HepG2 (cell line): ENCODE measurements at regions not wholly inside any gene's neighbourhood (a gene's known extent, or its start where the extent isn't known, plus 50 kb on each side); places are given as distances from the start of the nearest gene placed in this dataset.

Experiments
- ATF7-NPFF ChIP-seq: sonication (generic); formaldehyde crosslinking; IDR thresholded peaks from 2 replicates; pipeline ENCODE4 v1.8.1; 2023; ENCODE audit warnings: mild to moderate bottlenecking, low read depth, missing genetic modification reagents, moderate library complexity
- CTCF ChIP-seq: sonication (generic); formaldehyde crosslinking; IDR thresholded peaks from 2 replicates; pipeline ENCODE4 v1.5.0; 2020; ENCODE audit warnings: mild to moderate bottlenecking, missing genetic modification reagents, moderate library complexity
- HCFC1 ChIP-seq: fragments of 150-350 bp; IDR thresholded peaks from 2 replicates; pipeline ENCODE4 v1.6.1; 2014; ENCODE audit warnings: low read depth, low read length
- HNF4A ChIP-seq: sonication (generic); formaldehyde crosslinking; IDR thresholded peaks from 2 replicates; pipeline ENCODE4 v1.4.0; 2020; ENCODE audit warnings: missing genetic modification reagents
- JUND ChIP-seq: sonication (generic); formaldehyde crosslinking; IDR thresholded peaks from 2 replicates; pipeline ENCODE4 v1.8.0; 2022; ENCODE audit warnings: mild to moderate bottlenecking, missing genetic modification reagents
- MYNN ChIP-seq: sonication (generic); formaldehyde crosslinking; IDR thresholded peaks from 2 replicates; pipeline ENCODE4 v1.4.0; 2020; ENCODE audit warnings: mild to moderate bottlenecking, low read depth, missing genetic modification reagents
- NR2C2 ChIP-seq: sonication (generic); formaldehyde crosslinking; IDR thresholded peaks from 2 replicates; pipeline ENCODE4 v1.4.0; 2020; ENCODE audit warnings: missing genetic modification reagents, mild to moderate bottlenecking, moderate library complexity, borderline replicate concordance
- PAX8 ChIP-seq: sonication (generic); formaldehyde crosslinking; IDR thresholded peaks from 2 replicates; pipeline ENCODE4 v1.8.0; 2022; ENCODE audit warnings: mild to moderate bottlenecking, missing genetic modification reagents, borderline replicate concordance
- PHF5A ChIP-seq: IDR thresholded peaks from one replicate; pipeline ENCODE4 v1.6.1; 2018; ENCODE audit warnings: low read depth, missing genetic modification reagents; ENCODE audit not compliant: unreplicated experiment
- POLR2A ChIP-seq, 2 experiments: IDR thresholded peaks; 2 replicates each; pipeline ENCODE4 v1.6.1; 2011; ENCODE audit warnings: low read depth in 2 of 2, low read length in 2 of 2, mild to moderate bottlenecking in 1 of 2, moderate library complexity in 1 of 2; ENCODE audit not compliant: insufficient read depth in 1 of 2
- POLR2AphosphoS2 ChIP-seq: IDR thresholded peaks from 2 replicates; pipeline ENCODE4 v1.6.1; 2011; ENCODE audit warnings: low read depth, low read length, improper control_type of control experiment
- REXO4 ChIP-seq: sonication (generic); formaldehyde crosslinking; IDR thresholded peaks from 2 replicates; pipeline ENCODE4 v1.8.0; 2022; ENCODE audit warnings: missing genetic modification reagents, mild to moderate bottlenecking, borderline replicate concordance
- ZNF253 ChIP-seq: sonication (generic); formaldehyde crosslinking; IDR thresholded peaks from 2 replicates; pipeline ENCODE4 v1.8.0; 2022; ENCODE audit warnings: mild to moderate bottlenecking, missing genetic modification reagents, borderline replicate concordance
- ZNF510 ChIP-seq: sonication (generic); formaldehyde crosslinking; IDR thresholded peaks from 2 replicates; pipeline ENCODE4 v1.4.0; 2020; ENCODE audit warnings: low read depth, mild to moderate bottlenecking, missing genetic modification reagents

GRCh38 chr2:15010346-15010745 lies 377.8 kb downstream of the LRATD1 start:
- no peak for TF ChIP-seq ATF7-NPFF (CRISPR knock-in tag)
- TF ChIP-seq REXO4 (CRISPR knock-in tag) = no peak
- TF ChIP-seq HCFC1 = no peak
- TF ChIP-seq JUND = no peak
- no peak for TF ChIP-seq MYNN
- TF ChIP-seq ZNF253 = no peak
- TF ChIP-seq POLR2A (IDR thresholded peaks at IDR 0.05; ENCODE audit: insufficient read depth in 1 of 2, low read depth in 2 of 2, low read length in 2 of 2) = no peak
- TF ChIP-seq POLR2AphosphoS2 = no peak
- no peak for TF ChIP-seq CTCF (CRISPR knock-in tag)
- no peak for TF ChIP-seq PHF5A
- no peak for TF ChIP-seq NR2C2 (CRISPR knock-in tag)
- no peak for TF ChIP-seq HNF4A (CRISPR knock-in tag)
- TF ChIP-seq PAX8 (CRISPR knock-in tag) = no peak
- TF ChIP-seq ZNF510 (CRISPR knock-in tag) = no peak
